ENCODE measurements at regions not wholly inside any gene's neighbourhood (a gene's known extent, or its start where the extent isn't known, plus 50 kb on each side); places are given as distances from the start of the nearest gene placed in this dataset.

DNA sequence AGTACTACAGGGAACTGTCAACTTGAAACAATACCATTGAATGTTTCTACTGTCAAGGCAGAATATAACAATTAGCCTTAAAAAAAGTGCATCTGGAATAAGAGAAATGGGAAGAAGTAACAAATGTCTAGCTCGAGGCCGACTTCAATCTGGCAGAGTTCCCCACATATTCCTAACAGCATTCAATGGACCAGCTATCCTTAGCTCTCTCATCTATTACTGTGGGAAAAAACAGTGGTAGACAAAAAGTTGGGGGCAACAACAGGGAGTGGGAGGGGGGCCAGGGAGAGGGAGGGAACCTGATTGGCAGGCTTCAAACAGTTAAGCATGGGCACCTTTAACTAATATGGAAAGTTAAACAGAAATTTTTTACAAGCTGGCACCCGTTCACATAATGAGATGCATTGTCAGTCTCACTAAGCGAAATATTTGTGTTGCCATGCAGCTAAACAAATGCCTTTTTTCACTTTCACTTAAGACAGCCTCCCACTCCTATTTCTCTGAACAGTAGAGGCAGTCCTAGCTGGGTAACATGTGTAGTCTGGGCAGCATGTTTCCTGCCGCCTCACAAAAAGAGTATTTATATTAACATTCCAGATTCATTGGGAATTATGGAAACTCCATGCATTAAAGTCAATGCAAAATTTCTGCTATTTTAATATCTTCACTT is 62.2 kb upstream of the SOX6 start:
- H3K4me3 ChIP-seq (replicated peaks in 1 of 2; ENCODE audit: low read depth in 2 of 2, low read length in 2 of 2) = no peak overlapping the region
- TF ChIP-seq, protein P1, sequence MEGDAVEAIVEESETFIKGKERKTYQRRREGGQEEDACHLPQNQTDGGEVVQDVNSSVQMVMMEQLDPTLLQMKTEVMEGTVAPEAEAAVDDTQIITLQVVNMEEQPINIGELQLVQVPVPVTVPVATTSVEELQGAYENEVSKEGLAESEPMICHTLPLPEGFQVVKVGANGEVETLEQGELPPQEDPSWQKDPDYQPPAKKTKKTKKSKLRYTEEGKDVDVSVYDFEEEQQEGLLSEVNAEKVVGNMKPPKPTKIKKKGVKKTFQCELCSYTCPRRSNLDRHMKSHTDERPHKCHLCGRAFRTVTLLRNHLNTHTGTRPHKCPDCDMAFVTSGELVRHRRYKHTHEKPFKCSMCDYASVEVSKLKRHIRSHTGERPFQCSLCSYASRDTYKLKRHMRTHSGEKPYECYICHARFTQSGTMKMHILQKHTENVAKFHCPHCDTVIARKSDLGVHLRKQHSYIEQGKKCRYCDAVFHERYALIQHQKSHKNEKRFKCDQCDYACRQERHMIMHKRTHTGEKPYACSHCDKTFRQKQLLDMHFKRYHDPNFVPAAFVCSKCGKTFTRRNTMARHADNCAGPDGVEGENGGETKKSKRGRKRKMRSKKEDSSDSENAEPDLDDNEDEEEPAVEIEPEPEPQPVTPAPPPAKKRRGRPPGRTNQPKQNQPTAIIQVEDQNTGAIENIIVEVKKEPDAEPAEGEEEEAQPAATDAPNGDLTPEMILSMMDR (IDR thresholded peaks at IDR 0.05; ENCODE audit: low read depth, low read length) = no peak
- no peak for DNase-seq (ENCODE audit: low read depth in 2 of 2)

DNA sequence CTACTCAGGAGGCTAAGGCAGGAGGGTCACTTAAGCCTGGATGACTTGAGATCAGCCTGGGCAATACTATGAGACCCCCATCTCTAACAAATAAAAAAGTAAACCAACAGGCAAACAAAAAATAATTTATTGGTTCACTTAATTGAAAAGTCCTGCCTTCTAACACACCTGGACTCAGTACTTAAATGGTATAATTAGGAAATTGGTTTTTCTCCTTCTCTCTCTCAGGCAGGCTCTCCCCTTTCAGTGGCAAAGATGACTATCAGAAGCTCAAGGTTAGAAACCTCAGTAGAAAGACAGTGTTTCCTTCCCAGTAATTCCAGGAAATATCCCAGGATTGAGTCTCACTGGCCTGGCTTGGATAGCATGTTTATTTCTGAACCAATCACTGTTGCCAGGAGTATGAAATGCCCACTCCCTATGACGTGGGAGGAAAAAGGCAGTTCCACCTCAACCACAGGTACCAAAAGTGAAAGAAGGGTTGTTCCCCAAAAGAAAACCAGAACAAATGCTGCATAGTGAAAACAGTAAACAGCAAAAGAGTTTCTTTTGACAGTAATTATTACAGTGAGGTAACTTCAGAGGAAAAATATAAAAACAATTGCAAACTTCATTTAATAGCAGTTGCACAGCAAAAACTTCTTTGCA is 56.3 kb upstream of the SOX6 start:
- no peak for DNase-seq (ENCODE audit: low read depth in 2 of 2)
- TF ChIP-seq, protein P1 (IDR thresholded peaks at IDR 0.05; ENCODE audit: low read depth, low read length) = no peak
- H3K4me3 ChIP-seq (replicated peaks in 1 of 2; ENCODE audit: low read depth in 2 of 2, low read length in 2 of 2) = no peak overlapping the region

DNA sequence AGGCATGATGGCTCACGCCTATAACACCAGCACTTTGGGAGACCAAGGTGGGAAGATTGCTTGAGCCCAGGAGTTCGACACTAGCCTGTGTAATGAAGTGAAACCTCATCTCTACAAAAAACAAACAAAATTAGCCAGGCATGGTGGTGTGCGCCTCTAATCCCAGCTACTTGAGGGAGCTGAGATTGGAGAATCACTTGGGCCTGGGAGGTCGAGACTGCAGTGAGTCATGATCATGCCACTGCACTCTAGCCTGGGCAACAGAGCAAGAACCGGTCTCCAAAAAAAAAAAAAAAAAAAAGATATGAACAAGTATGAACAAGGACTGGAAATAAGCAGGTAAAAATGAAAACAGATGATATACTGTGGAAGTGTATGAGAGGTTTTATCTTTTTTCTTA is 54.1 kb upstream of the SOX6 start:
- TF ChIP-seq, protein P1 (IDR thresholded peaks at IDR 0.05; ENCODE audit: low read depth, low read length) = no peak
- DNase-seq (ENCODE audit: low read depth in 2 of 2) = no peak
- H3K4me3 ChIP-seq (replicated peaks in 1 of 2; ENCODE audit: low read depth in 2 of 2, low read length in 2 of 2) = no peak overlapping the region

DNA sequence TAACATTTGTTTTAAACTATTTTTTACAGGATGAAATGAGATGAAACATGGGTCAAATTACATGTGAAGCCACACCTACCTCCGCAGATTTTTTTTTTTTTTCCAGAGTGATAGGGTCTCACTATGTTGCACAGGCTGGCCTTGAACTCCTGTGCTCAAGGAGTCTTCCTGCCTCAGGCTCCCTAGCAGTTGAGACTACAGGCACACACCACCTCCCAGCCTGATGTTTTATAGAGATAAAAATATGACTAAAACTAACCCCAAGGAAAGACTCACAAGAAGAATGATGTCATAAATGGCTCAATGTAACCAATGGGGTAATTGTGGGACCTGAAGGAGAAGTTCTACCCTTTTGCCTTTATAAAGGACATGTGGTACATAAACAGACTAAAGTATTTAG is 52.3 kb upstream of the SOX6 start:
- TF ChIP-seq, protein P1 (IDR thresholded peaks at IDR 0.05; ENCODE audit: low read depth, low read length) = no peak
- no peak overlapping the region for H3K4me3 ChIP-seq (replicated peaks in 1 of 2; ENCODE audit: low read depth in 2 of 2, low read length in 2 of 2)
- DNase-seq (ENCODE audit: low read depth in 2 of 2) = no peak

DNA sequence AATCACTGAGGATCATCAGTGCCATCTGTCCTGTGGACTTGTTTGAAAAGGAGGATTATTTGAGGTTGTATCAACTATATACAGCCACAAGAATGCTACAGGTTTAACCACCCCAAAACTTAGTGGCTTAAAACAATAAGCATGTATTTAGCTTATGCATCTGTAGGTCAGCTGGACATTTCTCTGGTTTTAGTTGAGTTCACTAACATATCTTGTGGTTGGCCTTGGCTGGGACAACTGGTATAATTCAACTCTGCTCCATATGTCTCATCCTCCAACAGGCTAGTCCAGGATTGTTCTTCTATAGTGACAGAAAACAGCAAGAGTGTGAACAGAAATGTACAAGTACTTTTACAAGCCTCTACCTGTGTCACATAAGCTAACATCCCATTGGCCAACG is 49.9 kb upstream of the SOX6 start:
- no peak for DNase-seq (ENCODE audit: low read depth in 2 of 2)
- TF ChIP-seq, protein P1 (IDR thresholded peaks at IDR 0.05; ENCODE audit: low read depth, low read length) = no peak
- no peak overlapping the region for H3K4me3 ChIP-seq (replicated peaks in 1 of 2; ENCODE audit: low read depth in 2 of 2, low read length in 2 of 2)

Measured in cardiac fibroblast (primary cell).